ENCODE measurements at regions not wholly inside any gene's neighbourhood (a gene's known extent, or its start where the extent isn't known, plus 50 kb on each side); places are given as distances from the start of the nearest gene placed in this dataset.

- TF ChIP-seq EP300 (IDR thresholded peaks at IDR 0.05) (no peak), CTCF (IDR thresholded peaks at IDR 0.05) (no peak), POLR2AphosphoS5 (IDR thresholded peaks at IDR 0.05) (no peak), POLR2A (IDR thresholded peaks at IDR 0.05) (no peak)
- Histone ChIP-seq H3K27me3 (no peaks in the 10 kb centered on the region), H3K9me3 (peaks cover 0 to 9% (median 3%) of the 10 kb centered on the region in 4 donors), H3K4me1 (no peaks in the 10 kb centered on the region), H3K4me3 (no peak overlapping the region), H3K27ac (no peak overlapping the region), H3K36me3 (no peaks in the 10 kb centered on the region)
- ATAC-seq (ENCODE audit: low FRiP score in 2 of 2) (no peak), DNase-seq (no peak)
These were observed 157.3 kb upstream of the FOXN2 start for GRCh38 chr2:48157150-48157549.

- Histone ChIP-seq H3K27ac (no peak overlapping the region), H3K9me3 (peaks cover 0 to 4% (median 2%) of the 10 kb centered on the region in 4 donors), H3K4me1 (no peaks in the 10 kb centered on the region), H3K27me3 (no peaks in the 10 kb centered on the region), H3K4me3 (no peak overlapping the region), H3K36me3 (no peaks in the 10 kb centered on the region)
- 49 to 58% methylated on average over 2 of the region's 2 CpGs for WGBS, 2 donors
- no peak for DNase-seq
- TF ChIP-seq EP300 (IDR thresholded peaks at IDR 0.05), result no peak
- no peak for TF ChIP-seq POLR2AphosphoS5 (IDR thresholded peaks at IDR 0.05)
- TF ChIP-seq CTCF (IDR thresholded peaks at IDR 0.05), result no peak
- no peak for TF ChIP-seq POLR2A (IDR thresholded peaks at IDR 0.05)
- no peak for ATAC-seq (ENCODE audit: low FRiP score in 2 of 2)
These were observed 152.9 kb upstream of the FOXN2 start for GRCh38 chr2:48161628-48162027.

GRCh38 chr2:48162742-48163141 is 151.7 kb upstream of the FOXN2 start:
- no peaks in the 10 kb centered on the region for H3K36me3 ChIP-seq
- H3K27me3 ChIP-seq, result no peaks in the 10 kb centered on the region
- no peak for DNase-seq
- H3K4me3 ChIP-seq, result no peak overlapping the region
- H3K9me3 ChIP-seq, result peaks cover 0 to 5% (median 2%) of the 10 kb centered on the region in 4 donors
- H3K4me1 ChIP-seq, result no peaks in the 10 kb centered on the region
- ATAC-seq (ENCODE audit: low FRiP score in 2 of 2), result no peak
- no peak overlapping the region for H3K27ac ChIP-seq
- TF ChIP-seq POLR2AphosphoS5 (IDR thresholded peaks at IDR 0.05), result no peak
- TF ChIP-seq CTCF (IDR thresholded peaks at IDR 0.05), result no peak
- TF ChIP-seq POLR2A (IDR thresholded peaks at IDR 0.05), result no peak
- no peak for TF ChIP-seq EP300 (IDR thresholded peaks at IDR 0.05)

GRCh38 chr2:48165070-48165753 is 149.3 kb upstream of the FOXN2 start:
- no peak overlapping the region for H3K4me3 ChIP-seq
- no peak for DNase-seq
- WGBS, 2 donors, result 72 to 84% methylated on average over 3 of the region's 3 CpGs
- H3K4me1 ChIP-seq, result no peaks in the 10 kb centered on the region
- TF ChIP-seq CTCF (IDR thresholded peaks at IDR 0.05) (no peak), POLR2A (IDR thresholded peaks at IDR 0.05) (no peak), EP300 (IDR thresholded peaks at IDR 0.05) (no peak), POLR2AphosphoS5 (IDR thresholded peaks at IDR 0.05) (no peak)
- no peak for ATAC-seq (ENCODE audit: low FRiP score in 2 of 2)
- H3K9me3 ChIP-seq, result peaks cover 0 to 5% (median 2%) of the 10 kb centered on the region in 4 donors
- H3K27me3 ChIP-seq, result no peaks in the 10 kb centered on the region
- peak overlapping the region in 1 of 4 donors; percentile 16 for H3K27ac ChIP-seq
- H3K36me3 ChIP-seq, result no peaks in the 10 kb centered on the region

- Histone ChIP-seq H3K36me3 (no peaks in the 10 kb centered on the region), H3K9me3 (peaks cover 0 to 5% (median 2%) of the 10 kb centered on the region in 4 donors), H3K4me1 (no peaks in the 10 kb centered on the region), H3K4me3 (no peak overlapping the region), H3K27ac (peak overlapping the region in 2 of 4 donors; percentile 1 to 23), H3K27me3 (no peaks in the 10 kb centered on the region)
- 52 to 73% methylated on average over 2 of the region's 2 CpGs for WGBS, 2 donors
- TF ChIP-seq EP300 (IDR thresholded peaks at IDR 0.05), result no peak
- DNase-seq, result no peak
- ATAC-seq (ENCODE audit: low FRiP score in 2 of 2), result peak in 1 of 2 donors; percentile 59
These were observed 145.3 kb upstream of the FOXN2 start for GRCh38 chr2:48169141-48169592.
